ENCODE measurements at regions not wholly inside any gene's neighbourhood (a gene's known extent, or its start where the extent isn't known, plus 50 kb on each side); places are given as distances from the start of the nearest gene placed in this dataset.

DNA sequence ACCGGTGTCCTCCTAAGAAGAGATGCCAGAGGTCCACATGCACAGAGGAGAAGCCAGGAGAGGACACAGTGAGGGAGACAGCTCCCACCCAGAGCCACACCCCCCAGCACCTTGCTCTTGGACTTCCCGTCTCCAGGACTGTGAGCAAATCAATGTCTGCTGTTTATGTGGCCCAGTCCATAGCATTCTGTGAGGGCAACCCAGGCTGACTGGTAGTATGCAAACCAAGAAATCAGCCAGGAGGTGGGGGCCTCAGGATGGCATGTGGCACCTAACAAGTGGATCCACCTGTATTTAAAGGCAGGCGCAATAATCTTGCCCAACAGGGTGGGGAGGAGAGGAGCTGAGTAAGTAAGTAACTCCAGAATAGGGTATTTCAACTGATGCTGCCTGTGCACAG, 136.4 kb downstream of the BRD1 start:
- no peak overlapping the region for H3K4me3 ChIP-seq (ENCODE audit: low read depth, low read length)
- TF ChIP-seq, protein P1, sequence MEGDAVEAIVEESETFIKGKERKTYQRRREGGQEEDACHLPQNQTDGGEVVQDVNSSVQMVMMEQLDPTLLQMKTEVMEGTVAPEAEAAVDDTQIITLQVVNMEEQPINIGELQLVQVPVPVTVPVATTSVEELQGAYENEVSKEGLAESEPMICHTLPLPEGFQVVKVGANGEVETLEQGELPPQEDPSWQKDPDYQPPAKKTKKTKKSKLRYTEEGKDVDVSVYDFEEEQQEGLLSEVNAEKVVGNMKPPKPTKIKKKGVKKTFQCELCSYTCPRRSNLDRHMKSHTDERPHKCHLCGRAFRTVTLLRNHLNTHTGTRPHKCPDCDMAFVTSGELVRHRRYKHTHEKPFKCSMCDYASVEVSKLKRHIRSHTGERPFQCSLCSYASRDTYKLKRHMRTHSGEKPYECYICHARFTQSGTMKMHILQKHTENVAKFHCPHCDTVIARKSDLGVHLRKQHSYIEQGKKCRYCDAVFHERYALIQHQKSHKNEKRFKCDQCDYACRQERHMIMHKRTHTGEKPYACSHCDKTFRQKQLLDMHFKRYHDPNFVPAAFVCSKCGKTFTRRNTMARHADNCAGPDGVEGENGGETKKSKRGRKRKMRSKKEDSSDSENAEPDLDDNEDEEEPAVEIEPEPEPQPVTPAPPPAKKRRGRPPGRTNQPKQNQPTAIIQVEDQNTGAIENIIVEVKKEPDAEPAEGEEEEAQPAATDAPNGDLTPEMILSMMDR (IDR thresholded peaks at IDR 0.05; ENCODE audit: borderline replicate concordance, insufficient read depth, low read depth, low read length): no peak

DNA sequence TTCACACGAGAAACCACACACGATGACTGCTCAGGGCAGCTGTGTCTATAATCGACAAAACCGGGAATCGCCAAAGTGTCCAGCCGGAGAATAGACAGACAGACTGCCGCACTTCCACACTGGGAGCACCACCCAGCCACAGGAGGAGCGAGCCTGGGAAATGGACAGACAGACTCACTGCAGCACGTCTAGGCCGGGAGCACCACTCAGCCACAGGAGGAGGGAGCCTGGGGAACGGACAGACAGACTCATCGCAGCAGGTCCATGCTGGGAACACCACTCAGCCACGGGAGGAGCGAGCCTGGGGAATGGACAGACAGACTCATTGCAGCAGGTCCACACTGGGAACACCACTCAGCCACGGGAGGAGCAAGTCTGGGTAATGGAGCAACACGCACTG, 137.2 kb downstream of the BRD1 start:
- no peak overlapping the region for H3K4me3 ChIP-seq (ENCODE audit: low read depth, low read length)
- TF ChIP-seq, protein P1 (IDR thresholded peaks at IDR 0.05; ENCODE audit: borderline replicate concordance, insufficient read depth, low read depth, low read length): no peak

DNA sequence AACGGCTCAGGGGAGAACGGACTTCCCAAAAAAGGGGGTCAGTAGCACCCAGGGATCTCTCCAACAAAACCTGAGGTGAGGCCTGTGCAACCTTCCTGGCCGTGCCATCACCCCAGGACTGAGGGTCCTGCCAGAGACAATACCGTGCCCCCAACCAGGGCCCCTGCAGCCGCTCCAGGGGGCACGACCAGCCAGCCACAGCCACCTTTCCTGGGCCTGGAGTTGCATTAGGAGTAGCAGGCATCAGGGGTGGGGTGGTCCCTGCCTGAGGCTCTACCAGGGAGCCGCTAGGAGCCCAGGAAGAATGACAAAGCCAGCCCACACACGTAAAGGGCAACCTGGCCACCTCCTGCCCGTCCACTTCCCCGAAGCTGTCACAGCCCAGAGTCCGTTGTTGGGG, 137.8 kb downstream of the BRD1 start:
- no peak overlapping the region for H3K4me3 ChIP-seq (ENCODE audit: low read depth, low read length)
- TF ChIP-seq, protein P1 (IDR thresholded peaks at IDR 0.05; ENCODE audit: borderline replicate concordance, insufficient read depth, low read depth, low read length): no peak

- TF ChIP-seq, protein P1 (IDR thresholded peaks at IDR 0.05; ENCODE audit: borderline replicate concordance, insufficient read depth, low read depth, low read length): no peak
- no peak overlapping the region for H3K4me3 ChIP-seq (ENCODE audit: low read depth, low read length)
Observed at GRCh38 chr22:49689255-49689770, 138.4 kb downstream of the BRD1 start.

DNA sequence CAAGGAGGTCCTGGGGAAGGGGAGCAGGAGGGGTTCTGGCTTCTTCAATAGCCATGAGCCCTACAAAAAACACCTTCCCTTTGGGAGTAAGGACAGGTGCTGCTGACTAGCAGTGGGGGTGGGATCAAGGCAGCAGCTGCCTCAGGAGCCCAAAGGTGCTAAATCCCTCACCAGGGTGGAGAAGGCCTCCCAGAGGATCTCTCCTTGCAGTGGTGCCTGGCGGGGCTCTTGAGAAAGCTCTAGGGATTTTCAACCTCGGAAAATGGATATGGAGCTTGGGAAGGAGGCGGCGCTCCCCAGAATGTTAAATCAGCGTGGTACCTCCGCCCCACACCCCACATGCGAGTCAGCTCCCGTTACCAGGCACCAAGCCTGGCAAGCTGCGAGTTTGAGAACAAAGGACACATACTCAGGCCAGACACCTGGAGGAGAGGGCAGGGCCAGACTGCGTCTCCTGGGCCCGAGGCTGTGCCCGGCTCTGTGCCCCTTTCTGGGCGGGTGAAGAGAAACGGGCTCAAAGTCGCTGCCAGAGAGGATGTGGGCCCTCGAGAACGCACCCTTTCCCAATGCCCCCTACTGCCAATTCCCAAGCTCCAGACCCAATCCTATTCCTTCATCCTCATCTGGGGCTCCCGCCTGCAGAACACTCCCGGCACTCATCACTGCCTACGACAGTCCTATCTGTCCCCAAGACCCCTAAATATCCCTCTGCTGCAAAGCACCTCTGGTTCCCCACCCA, 139.0 kb downstream of the BRD1 start:
- TF ChIP-seq, protein P1 (IDR thresholded peaks at IDR 0.05; ENCODE audit: borderline replicate concordance, insufficient read depth, low read depth, low read length): no peak
- H3K4me3 ChIP-seq (ENCODE audit: low read depth, low read length): no peak overlapping the region

DNA sequence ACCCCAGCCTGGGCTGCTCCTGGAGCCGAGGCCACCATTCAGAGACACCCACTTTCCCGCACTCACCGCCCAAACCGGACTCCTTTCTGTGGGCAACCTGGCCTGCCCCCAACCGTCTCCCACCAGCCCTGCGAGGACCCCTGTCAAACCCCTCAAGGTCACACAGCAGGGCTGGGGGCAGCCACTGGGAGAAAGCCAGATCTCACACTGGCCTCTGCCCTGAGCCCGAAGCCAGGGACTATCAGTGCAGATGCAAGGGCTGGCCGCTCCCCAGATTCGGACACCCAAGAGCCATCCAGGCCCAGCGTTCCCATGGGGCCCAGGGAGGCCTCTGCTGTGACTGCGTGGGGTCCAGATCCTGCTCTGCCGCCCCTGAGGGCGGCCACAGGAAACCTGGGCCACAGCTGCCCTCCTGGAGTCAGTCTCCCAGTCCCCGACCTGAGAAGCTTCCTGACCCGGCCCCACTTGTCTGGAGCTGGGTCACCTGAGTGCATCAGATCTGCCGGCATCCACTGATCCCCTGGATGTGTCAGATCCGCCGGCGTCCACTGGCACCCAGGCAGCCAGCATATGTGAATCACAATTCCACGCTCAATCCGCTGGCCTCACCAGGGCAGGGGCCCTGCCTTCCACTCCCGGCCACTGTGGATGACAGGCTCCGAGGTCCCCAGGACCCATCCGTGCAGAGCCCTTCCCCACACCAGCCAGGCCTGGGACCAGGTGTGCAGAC, 139.7 kb downstream of the BRD1 start:
- no peak overlapping the region for H3K4me3 ChIP-seq (ENCODE audit: low read depth, low read length)
- TF ChIP-seq, protein P1 (IDR thresholded peaks at IDR 0.05; ENCODE audit: borderline replicate concordance, insufficient read depth, low read depth, low read length): no peak
